Motor neuron (in vitro differentiated cells): ENCODE measurements at regions not wholly inside any gene's neighbourhood (a gene's known extent, or its start where the extent isn't known, plus 50 kb on each side); places are given as distances from the start of the nearest gene placed in this dataset.
A peak's percentile ranks its signal among the peaks of the same experiment; 100 is the strongest.

ENCODE experiments used
- ATAC-seq, 8 experiments: fragments of 200-7000 bp; cut with Tn5 transposase; replicated peaks in 6 of 8; 2 replicates each; pipeline ENCODE4 v1.8.0; 2021; ENCODE audit warnings: mild to moderate bottlenecking in 8 of 8, moderate library complexity in 8 of 8
- H3K27ac ChIP-seq, 2 donors: fragments of 250-450 bp; sonication (Bioruptor Pico); 2 replicates each; pipeline ENCODE4 v1.9.0; 2021; ENCODE audit warnings: antibody characterized with exemption in 2 of 2, mild to moderate bottlenecking in 2 of 2, moderate library complexity in 1 of 2
- H3K4me1 ChIP-seq, 2 donors: fragments of 250-450 bp; sonication (Bioruptor Pico); replicated peaks in 1 of 2; 2 replicates each; pipeline ENCODE4 v1.6.1; 2021; ENCODE audit warnings: antibody characterized with exemption in 2 of 2, mild to moderate bottlenecking in 2 of 2, moderate library complexity in 1 of 2
- H3K4me3 ChIP-seq, 5 donors: fragments of 250-450 bp; sonication (Bioruptor Pico); 2 replicates each; pipeline ENCODE4 v1.9.0; 2021; ENCODE audit warnings: antibody characterized with exemption in 5 of 5, mild to moderate bottlenecking in 5 of 5, moderate library complexity in 4 of 5
- WGBS, 10 experiments: fragments of 450-650 bp; shearing (Covaris generic); methylation state at CpG; one replicate each; pipeline ENCODE4 v1.0.0; 2022; 5-methylcytosine and 5-hydroxymethylcytosine counted together
- in situ Hi-C, 9 experiments: fragments of 400-800 bp; cut with MboI; loops; one replicate each; pipeline ENCODE4 v1.15.0; 2021; ENCODE audit warnings: low sequenced_read_pairs in 9 of 9, low pct_unique_long_range_greater_than_20kb in 2 of 9; ENCODE audit not compliant: unreplicated experiment in 9 of 9

DNA sequence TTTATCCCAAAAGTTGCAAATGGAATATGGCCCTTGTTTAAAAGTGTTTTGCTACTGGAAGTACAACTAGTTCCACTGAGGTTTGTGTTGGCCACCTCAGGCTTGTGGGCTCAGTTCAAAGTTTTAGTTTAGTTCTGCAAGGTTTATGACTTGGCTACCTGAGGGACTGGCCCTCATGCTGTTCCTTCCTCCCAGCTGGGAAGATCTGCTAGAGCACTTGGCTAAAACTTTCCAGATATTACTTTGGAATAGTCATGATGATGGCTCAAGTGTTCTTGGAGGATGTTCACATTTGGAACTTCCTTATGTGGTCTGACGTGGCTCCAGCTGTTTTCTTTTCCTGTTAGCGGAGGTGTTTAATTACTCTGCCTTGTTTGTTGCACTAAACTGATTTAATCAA lies 110.2 kb upstream of the IVNS1ABP start:
- in situ Hi-C loops: loop anchor here in 2 of 9 experiments (25.0 kb wide), 1 partner anchor 235 kb away; no protein-coding TSS in a partner anchor
- Histone ChIP-seq H3K4me1 (no peaks in the 10 kb centered on the region), H3K4me3 (no peak overlapping the region), H3K27ac (no peak overlapping the region)
- 39 to 94% (median 83%) methylated on average over 1 to 2 of the region's 2 CpGs; no CpG with 5 or more reads in 3 of the 10 experiments for WGBS, 10 experiments
- ATAC-seq: peak in 1 of 8 experiments; percentile 16

DNA sequence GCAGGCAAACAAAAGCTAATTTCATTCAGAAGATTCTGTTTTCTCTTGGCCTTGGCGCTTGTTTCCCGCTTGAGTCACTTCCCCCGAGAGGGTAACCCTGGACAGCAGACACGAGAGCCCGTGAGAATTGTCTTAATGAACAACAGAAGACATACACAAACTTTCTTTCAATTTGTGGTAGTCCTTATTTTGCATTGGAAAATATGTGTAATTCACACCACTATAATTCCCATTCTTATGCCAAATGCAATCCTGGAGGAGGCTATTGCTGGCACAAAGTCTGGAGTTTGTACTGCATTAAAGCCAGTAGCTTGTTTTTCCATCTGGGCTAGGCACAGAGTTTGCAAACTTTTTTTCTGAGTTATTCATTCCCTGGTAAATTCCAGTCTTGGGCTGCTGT lies 109.8 kb upstream of the IVNS1ABP start:
- 0 to 100% (median 78%) methylated on average over 1 to 5 of the region's 5 CpGs; no CpG with 5 or more reads in 3 of the 10 experiments for WGBS, 10 experiments
- peak in 4 of 8 experiments; percentile 27 to 90 (median 84) for ATAC-seq
- Histone ChIP-seq H3K4me1 (no peaks in the 10 kb centered on the region), H3K27ac (no peak overlapping the region), H3K4me3 (no peak overlapping the region)
- in situ Hi-C loops: loop anchor here in 2 of 9 experiments (25.0 kb wide), 1 partner anchor 235 kb away; no protein-coding TSS in a partner anchor

DNA sequence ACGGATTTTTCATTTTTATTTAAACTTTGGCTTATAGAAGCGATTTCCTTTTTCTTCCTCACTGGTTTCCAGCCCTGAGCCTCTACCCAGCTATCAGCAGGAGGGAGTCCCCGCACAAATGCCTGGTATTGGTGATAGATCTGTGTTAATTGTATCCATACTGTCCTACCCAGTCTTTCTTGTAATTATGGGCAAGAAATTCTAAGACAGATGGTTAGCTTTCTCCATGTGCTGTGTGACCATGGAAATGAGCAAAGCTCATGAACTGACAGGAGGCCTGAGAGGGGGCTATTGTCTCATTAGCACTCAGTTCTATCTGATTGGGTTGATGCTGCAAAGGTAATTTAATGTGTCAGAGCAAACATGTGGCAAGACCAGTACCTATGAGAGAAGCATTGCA lies 108.1 kb upstream of the IVNS1ABP start:
- H3K4me3 ChIP-seq: no peak overlapping the region
- 79 to 100% (median 90%) methylated on average over 2 to 3 of the region's 3 CpGs; no CpG with 5 or more reads in 2 of the 10 experiments for WGBS, 10 experiments
- peak in 4 of 8 experiments; percentile 15 to 66 (median 46) for ATAC-seq
- in situ Hi-C loops: loop anchor here in 2 of 9 experiments (25.0 kb wide), 1 partner anchor 237 kb away; no protein-coding TSS in a partner anchor
- no peaks in the 10 kb centered on the region for H3K4me1 ChIP-seq
- no peak overlapping the region for H3K27ac ChIP-seq

DNA sequence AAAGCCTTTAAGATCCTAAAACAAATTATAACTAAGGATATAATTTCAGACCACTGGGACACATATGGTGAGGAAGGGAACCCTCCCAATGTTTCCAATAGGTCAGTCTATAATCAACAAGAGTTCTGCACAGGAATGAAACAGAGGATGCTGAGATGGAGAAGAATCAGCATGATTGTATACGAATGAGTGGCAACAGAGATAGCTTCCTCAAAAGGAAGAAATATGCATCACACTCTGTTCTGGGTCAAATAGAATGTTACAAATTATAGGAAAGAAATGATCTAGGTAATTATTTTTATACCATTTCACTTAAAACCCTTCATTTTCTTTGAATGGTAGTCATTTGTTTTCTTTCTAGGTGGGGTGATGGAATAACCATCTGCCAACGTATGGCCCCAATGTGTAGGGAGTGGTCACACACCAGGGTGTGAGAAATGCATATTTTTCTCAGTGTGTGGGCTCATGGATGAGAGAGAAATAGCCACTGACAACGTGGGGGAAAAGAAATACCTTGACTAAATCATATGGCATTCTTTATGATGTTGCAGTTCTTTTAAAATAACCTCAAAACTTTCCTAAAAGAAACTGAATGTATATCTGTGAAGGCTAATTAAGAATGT lies 104.6 kb upstream of the IVNS1ABP start:
- WGBS, 10 experiments: 0 to 100% (median 49%) methylated on average over 1 to 3 of the region's 3 CpGs
- Histone ChIP-seq H3K4me3 (no peak overlapping the region), H3K4me1 (no peaks in the 10 kb centered on the region), H3K27ac (no peak overlapping the region)
- in situ Hi-C loops: no loop called here
- peak in 3 of 8 experiments; percentile 36 to 81 (median 72) for ATAC-seq

DNA sequence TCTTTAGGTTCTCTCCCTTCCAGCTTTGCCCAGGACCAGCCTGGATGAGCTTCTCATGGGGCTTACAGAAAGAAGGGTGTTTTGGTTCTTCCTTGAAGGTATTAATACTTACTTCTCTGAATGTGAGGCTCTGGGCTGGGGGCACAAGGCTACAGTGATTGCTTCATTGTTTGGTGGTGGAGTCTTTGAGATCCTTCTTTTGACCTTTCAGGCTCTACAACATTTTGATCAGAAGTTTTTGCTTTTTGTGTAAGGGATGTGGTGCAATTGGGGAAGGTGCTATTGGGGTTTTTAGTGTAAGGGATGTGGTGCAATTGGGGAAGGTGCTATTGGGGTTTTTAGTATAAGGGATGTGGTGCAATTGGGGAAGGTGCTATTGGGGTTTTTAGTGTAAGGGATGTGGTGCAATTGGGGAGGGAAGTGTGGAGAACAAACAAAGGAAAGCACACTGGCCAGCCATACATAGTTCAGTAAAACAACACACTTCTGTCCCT lies 103.6 kb upstream of the IVNS1ABP start:
- H3K27ac ChIP-seq: no peak overlapping the region
- H3K4me3 ChIP-seq: no peak overlapping the region
- H3K4me1 ChIP-seq: no peaks in the 10 kb centered on the region
- no peak for ATAC-seq
- in situ Hi-C loops: no loop called here

DNA sequence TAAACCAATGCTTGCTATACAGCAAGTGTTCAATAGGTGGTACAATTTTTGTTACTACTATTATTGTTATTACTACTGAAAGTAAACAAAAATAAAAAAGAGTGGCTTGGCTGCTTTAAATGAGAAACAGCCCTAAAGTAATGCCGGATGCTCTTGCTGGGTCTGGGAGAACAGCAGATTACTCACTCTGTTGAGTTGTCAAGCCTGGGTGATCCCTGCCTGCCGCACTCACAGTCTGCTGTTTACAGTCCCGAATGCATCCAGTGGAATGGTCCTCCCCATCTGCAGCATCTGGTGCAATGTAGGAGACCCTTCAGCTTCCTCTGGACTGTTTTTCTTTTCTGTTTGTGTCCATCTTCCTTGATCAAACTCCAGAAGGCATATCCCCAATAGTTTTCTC lies 102.7 kb upstream of the IVNS1ABP start:
- WGBS, 10 experiments: 28 to 100% (median 63%) methylated on average over 1 to 3 of the region's 3 CpGs; no CpG with 5 or more reads in 2 of the 10 experiments
- ATAC-seq: peak in 1 of 8 experiments; percentile 47
- H3K4me3 ChIP-seq: no peak overlapping the region
- H3K27ac ChIP-seq: no peak overlapping the region
- no peaks in the 10 kb centered on the region for H3K4me1 ChIP-seq
- in situ Hi-C loops: no loop called here

DNA sequence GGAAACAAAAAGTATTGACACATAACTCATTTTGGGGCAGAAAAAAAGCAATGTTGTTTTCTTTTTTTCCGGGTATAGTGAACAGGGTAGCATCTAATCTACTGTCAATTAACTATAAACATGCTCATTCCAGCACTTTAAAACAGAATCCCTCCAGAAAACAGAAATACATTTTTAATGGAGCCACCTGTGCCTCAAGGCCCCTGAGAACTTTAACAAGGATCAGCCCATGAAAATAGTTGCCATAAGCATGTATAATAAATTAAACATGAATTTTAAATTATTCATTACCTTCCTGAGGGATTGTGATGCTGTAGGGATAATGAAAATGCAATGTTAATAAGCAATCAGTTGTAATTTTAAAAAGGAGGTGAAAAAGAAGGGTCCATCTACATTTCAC lies 101.4 kb upstream of the IVNS1ABP start:
- H3K27ac ChIP-seq: no peak overlapping the region
- ATAC-seq: peak in 1 of 8 experiments; percentile 66
- no peaks in the 10 kb centered on the region for H3K4me1 ChIP-seq
- 0 to 100% (median 67%) methylated on average over 1 of the region's 1 CpG; no CpG with 5 or more reads in 1 of the 10 experiments for WGBS, 10 experiments
- H3K4me3 ChIP-seq: no peak overlapping the region
- in situ Hi-C loops: no loop called here

DNA sequence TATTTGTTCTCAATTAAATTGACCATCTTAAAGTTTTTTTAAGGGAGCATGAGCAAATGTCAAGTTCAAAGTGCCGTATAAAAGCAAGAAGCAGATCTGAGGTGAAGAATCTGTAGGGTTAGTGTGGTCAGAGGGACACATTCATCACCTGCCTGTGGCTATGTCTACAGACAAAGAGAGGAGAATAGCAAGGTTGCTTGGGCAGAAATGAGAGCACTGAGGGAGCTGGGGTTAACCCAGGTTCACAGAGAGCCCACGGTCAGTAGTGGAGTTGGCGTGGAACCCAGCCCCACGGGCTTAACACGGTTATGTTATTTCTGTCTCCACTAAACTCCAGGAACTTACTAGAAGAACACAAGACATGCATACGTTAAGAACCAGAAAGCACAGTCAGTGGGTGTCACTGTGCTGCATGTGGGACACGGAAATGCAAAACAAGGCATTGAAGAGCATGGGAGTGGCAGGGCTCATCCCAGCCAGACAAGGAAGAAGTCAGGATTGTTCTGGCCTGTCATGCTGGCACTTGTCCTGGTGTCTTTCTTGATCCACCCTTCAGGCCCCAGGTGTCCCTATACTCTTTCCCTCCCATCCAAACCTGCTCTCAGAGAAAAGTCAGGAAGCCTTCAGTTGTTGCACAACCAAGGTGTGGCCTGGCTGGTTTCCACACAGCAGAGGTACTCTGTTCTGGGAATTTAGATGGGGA lies 95.5 kb upstream of the IVNS1ABP start:
- no peak overlapping the region for H3K27ac ChIP-seq
- no peak overlapping the region for H3K4me3 ChIP-seq
- H3K4me1 ChIP-seq: no peaks in the 10 kb centered on the region
- 26 to 83% (median 77%) methylated on average over 2 to 7 of the region's 7 CpGs; no CpG with 5 or more reads in 1 of the 10 experiments for WGBS, 10 experiments
- in situ Hi-C loops: no loop called here
- peak in 3 of 8 experiments; percentile 62 to 96 (median 73) for ATAC-seq

DNA sequence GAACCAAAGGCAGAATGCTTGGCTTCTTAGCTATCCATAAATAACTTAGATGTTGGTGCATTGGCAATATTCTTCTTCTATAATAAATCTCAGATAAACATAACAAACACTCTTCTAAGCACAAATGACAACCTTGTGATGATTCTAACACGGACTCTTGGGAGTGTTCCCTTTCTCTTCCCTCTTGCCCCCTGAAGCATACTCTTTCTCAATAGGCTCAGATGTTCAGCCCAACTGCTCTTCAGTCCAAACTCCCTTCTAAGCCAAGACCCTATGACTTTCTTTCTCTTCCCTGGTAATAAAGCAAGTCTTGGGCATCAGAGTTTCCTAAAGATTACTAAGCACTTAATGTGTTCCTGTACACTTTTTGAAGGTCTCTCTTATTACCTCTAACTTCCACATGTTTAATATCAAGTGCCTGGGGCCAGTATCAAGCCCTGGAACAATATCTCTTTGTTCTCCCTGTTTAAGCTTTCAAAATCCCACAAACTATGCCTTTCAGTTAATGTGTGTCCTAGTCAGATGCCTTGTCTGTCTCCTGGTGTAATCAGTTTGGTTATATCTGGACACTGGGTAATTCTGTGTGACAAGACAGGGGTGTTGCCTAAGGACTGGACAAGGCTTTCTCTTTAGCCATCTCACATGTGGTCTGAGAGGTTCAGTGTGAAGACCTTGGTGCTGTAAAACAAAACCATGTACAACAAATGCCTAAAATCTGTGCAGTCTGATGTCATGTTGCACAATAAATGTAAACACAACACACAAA lies 92.9 kb upstream of the IVNS1ABP start:
- H3K4me3 ChIP-seq: no peak overlapping the region
- no peaks in the 10 kb centered on the region for H3K4me1 ChIP-seq
- no peak overlapping the region for H3K27ac ChIP-seq
- peak in 2 of 8 experiments; percentile 20 to 36 for ATAC-seq
- 0 to 89% (median 71%) methylated on average over 1 of the region's 1 CpG; no CpG with 5 or more reads in 3 of the 10 experiments for WGBS, 10 experiments
- in situ Hi-C loops: no loop called here

DNA sequence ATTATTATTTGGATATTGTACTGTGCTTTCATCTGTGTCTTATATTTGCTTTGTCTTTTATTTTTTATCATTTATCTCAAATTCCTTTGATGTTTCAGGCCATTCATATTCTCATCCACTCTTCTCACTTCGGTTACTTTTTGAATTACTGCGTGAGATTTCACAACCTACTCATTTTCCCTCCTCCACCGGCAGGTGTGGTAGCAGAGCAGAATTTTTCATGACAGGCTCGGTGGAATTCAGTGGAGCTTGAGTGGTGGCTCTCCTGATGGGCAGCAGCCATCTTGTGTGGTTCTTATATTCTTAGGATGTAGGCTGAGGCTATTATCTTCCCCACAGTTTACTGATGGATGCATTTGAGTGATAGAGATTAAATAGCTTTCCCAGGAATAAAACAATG lies 92.3 kb upstream of the IVNS1ABP start:
- in situ Hi-C loops: no loop called here
- Histone ChIP-seq H3K4me1 (no peaks in the 10 kb centered on the region), H3K4me3 (no peak overlapping the region), H3K27ac (no peak overlapping the region)
- WGBS, 10 experiments: 55 to 98% (median 87%) methylated on average over 2 to 4 of the region's 4 CpGs; no CpG with 5 or more reads in 1 of the 10 experiments
- ATAC-seq: no peak

DNA sequence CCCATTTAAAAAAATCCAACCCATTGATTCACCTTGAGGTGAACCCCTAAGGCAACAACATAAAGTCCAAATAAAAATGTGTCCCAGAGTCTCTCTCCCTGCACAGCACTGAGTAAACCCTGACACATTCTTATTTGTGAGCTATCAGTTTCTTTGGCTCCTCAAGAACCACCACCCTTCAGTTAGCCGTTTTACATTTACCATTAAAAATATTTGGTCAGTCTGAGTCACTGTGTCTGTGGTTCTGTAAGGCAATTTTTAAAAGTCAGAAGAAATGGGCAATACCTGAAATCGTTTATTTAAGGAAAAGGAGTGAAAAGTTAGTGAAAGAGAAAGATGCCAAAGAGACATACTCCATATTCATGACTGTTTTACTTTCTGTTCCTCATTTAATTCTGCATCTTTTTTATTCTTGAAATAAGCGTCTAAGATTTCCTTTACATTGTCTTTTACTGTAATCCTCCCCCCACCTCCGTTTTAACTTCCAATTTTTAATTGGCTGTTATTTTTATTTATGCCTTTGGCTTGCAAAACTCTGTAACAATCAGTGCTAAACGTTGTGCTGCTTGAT lies 91.7 kb upstream of the IVNS1ABP start:
- ATAC-seq: peak in 1 of 8 experiments; percentile 31
- in situ Hi-C loops: no loop called here

DNA sequence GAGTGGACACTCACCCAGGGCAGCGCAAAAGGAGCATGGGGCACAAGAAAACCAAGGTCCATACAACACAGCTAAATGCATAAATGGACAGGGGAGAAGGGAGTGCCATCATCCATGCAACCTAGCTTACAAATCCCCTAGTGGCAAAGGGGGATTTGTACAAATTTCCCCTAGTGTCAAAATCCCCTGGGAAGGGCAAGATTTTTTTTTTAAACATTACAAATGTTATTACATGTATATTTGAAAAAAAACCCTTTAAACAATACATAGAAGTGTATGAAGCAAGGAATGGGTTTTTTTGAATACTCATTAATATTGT lies 89.6 kb upstream of the IVNS1ABP start:
- 60 to 100% (median 100%) methylated on average over 1 of the region's 1 CpG; no CpG with 5 or more reads in 2 of the 10 experiments for WGBS, 10 experiments
- no peak for ATAC-seq
- H3K4me1 ChIP-seq: no peaks in the 10 kb centered on the region
- H3K27ac ChIP-seq: no peak overlapping the region
- H3K4me3 ChIP-seq: no peak overlapping the region
- in situ Hi-C loops: no loop called here

More for the DNA sequence above, 91.7 kb upstream of the IVNS1ABP start:
- WGBS, 10 experiments: 33 to 93% (median 82%) methylated on average over 2 to 5 of the region's 5 CpGs
- no peak overlapping the region for H3K4me3 ChIP-seq
- H3K27ac ChIP-seq: no peak overlapping the region
- no peaks in the 10 kb centered on the region for H3K4me1 ChIP-seq
